IMR-90 (cell line): ENCODE measurements at regions not wholly inside any gene's neighbourhood (a gene's known extent, or its start where the extent isn't known, plus 50 kb on each side); places are given as distances from the start of the nearest gene placed in this dataset.

ENCODE experiments used
- ATAC-seq: fragments of 200-7000 bp; cut with Tn5 transposase; 2 replicates; pipeline ENCODE4 v1.9.1; 2020; ENCODE audit warnings: low read depth, mild to moderate bottlenecking, moderate library complexity
- BruUV-seq: library from RNA; stranded (reverse); fragments of 400-500 nt; replicated peaks from 2 replicates; lab custom pipeline; 2021; lab: Mats Ljungman, UMichigan
- CTCF ChIA-PET: fragments of 300-600 bp; formaldehyde crosslinking; extraction: SDS; loops from one replicate; lab custom pipeline; 2021; ENCODE audit warnings: antibody characterized with exemption; lab: Yijun Ruan, JAX
- POLR2A ChIA-PET: fragments of 300-600 bp; sonication (Branson Sonifier 250); formaldehyde crosslinking; loops from one replicate; lab custom pipeline; 2022; ENCODE audit warnings: antibody characterized with exemption; ENCODE audit not compliant: unreplicated experiment; lab: Charles Lee
- DNase-seq: peaks from one replicate; pipeline ENCODE4 v3.0.0; 2013
- H2AFZ ChIP-seq: replicated peaks from 2 replicates; pipeline ENCODE3; 2013; ENCODE audit warnings: low read length, mild to moderate bottlenecking; ENCODE audit not compliant: poor library complexity
- H2AK5ac ChIP-seq: 2 replicates; pipeline ENCODE4 v1.6.1; 2013; ENCODE audit warnings: low read depth, low read length, inconsistent platforms
- H2AK9ac ChIP-seq: replicated peaks from 2 replicates; pipeline ENCODE3; 2013; ENCODE audit warnings: mild to moderate bottlenecking, low read depth, low read length, moderate library complexity; ENCODE audit not compliant: poor library complexity
- H2BK120ac ChIP-seq: 2 replicates; pipeline ENCODE4 v1.6.1; 2013; ENCODE audit warnings: low read depth, low read length, inconsistent platforms
- H2BK15ac ChIP-seq: 3 replicates; pipeline ENCODE4 v1.6.1; 2013; ENCODE audit warnings: low read depth, low read length, inconsistent platforms
- H2BK20ac ChIP-seq: 2 replicates; pipeline ENCODE4 v1.6.1; 2013; ENCODE audit warnings: low read depth, mild to moderate bottlenecking, inconsistent platforms, low read length, moderate library complexity
- H2BK5ac ChIP-seq: 2 replicates; pipeline ENCODE4 v1.6.1; 2013; ENCODE audit warnings: mild to moderate bottlenecking, low read depth, low read length, inconsistent platforms; ENCODE audit not compliant: poor library complexity, severe bottlenecking
- H3K14ac ChIP-seq: replicated peaks from 2 replicates; pipeline ENCODE4 v1.6.1; 2013; ENCODE audit warnings: low read depth, low read length, inconsistent platforms
- H3K18ac ChIP-seq: 2 replicates; pipeline ENCODE4 v1.6.1; 2013; ENCODE audit warnings: low read depth, low read length, control low read depth
- H3K23ac ChIP-seq: 2 replicates; pipeline ENCODE4 v1.6.1; 2013; ENCODE audit warnings: low read depth, low read length, inconsistent platforms
- H3K27ac ChIP-seq: 2 replicates; pipeline ENCODE4 v1.5.1; 2013; ENCODE audit warnings: mild to moderate bottlenecking, control low read depth, low read length; ENCODE audit not compliant: insufficient read depth
- H3K27me3 ChIP-seq: 2 replicates; pipeline ENCODE4 v1.6.1; 2013; ENCODE audit warnings: low read length; ENCODE audit not compliant: control insufficient read depth, insufficient read depth
- H3K36me3 ChIP-seq: 2 replicates; pipeline ENCODE4 v1.6.1; 2013; ENCODE audit warnings: low read length, mixed read lengths; ENCODE audit not compliant: control insufficient read depth, insufficient read depth
- H3K4ac ChIP-seq: 2 replicates; pipeline ENCODE4 v1.6.1; 2013; ENCODE audit warnings: low read depth, low read length, inconsistent platforms
- H3K4me1 ChIP-seq: 2 replicates; pipeline ENCODE4 v1.6.1; 2013; ENCODE audit warnings: low read length, mixed read lengths; ENCODE audit not compliant: control insufficient read depth, insufficient read depth
- H3K4me2 ChIP-seq: 2 replicates; pipeline ENCODE4 v1.6.1; 2013; ENCODE audit warnings: low read depth, mild to moderate bottlenecking, control low read depth, low read length, moderate library complexity
- H3K4me3 ChIP-seq: 2 replicates; pipeline ENCODE4 v1.5.1; 2013; ENCODE audit warnings: low read depth, mild to moderate bottlenecking, control low read depth, low read length, moderate library complexity; ENCODE audit not compliant: insufficient read depth
- H3K56ac ChIP-seq: 2 replicates; pipeline ENCODE4 v1.6.1; 2013; ENCODE audit warnings: low read length, inconsistent platforms; ENCODE audit not compliant: insufficient read depth; ENCODE audit errors: extremely low read depth
- H3K79me1 ChIP-seq, 2 experiments: 2 replicates each; pipeline ENCODE4 v1.6.1; 2013; ENCODE audit warnings: low read length in 2 of 2, inconsistent platforms in 1 of 2, low read depth in 1 of 2
- H3K9ac ChIP-seq: 2 replicates; pipeline ENCODE4 v1.6.1; 2013; ENCODE audit warnings: low read depth, low read length, control low read depth
- H3K9me1 ChIP-seq: 2 replicates; pipeline ENCODE4 v1.6.1; 2013; ENCODE audit warnings: low read length, inconsistent platforms; ENCODE audit not compliant: insufficient read depth
- H3K9me3 ChIP-seq: 2 replicates; pipeline ENCODE4 v1.6.1; 2013; ENCODE audit warnings: low read length; ENCODE audit not compliant: control insufficient read depth, insufficient read depth
- H4K20me1 ChIP-seq: 2 replicates; pipeline ENCODE4 v1.6.1; 2013; ENCODE audit warnings: low read length, inconsistent platforms; ENCODE audit not compliant: insufficient read depth
- H4K5ac ChIP-seq: 2 replicates; pipeline ENCODE4 v1.6.1; 2013; ENCODE audit warnings: mild to moderate bottlenecking, low read depth, low read length, control low read depth
- H4K8ac ChIP-seq, 2 experiments: 2 replicates each; pipeline ENCODE4 v1.6.1; 2013; ENCODE audit warnings: low read depth in 2 of 2, low read length in 2 of 2, control low read depth in 1 of 2, inconsistent platforms in 1 of 2
- H4K91ac ChIP-seq: 2 replicates; pipeline ENCODE4 v1.6.1; 2013; ENCODE audit warnings: low read depth, low read length, inconsistent platforms; ENCODE audit not compliant: insufficient read depth
- BHLHE40 ChIP-seq: fragments of 150-350 bp; IDR thresholded peaks from 2 replicates; pipeline ENCODE4 v1.6.1; 2016; ENCODE audit warnings: mild to moderate bottlenecking, low read depth, low read length
- CEBPB ChIP-seq: IDR thresholded peaks from 2 replicates; pipeline ENCODE4 v1.6.1; 2012; ENCODE audit warnings: low read depth, low read length, improper control_type of control experiment
- CHD1 ChIP-seq: IDR thresholded peaks from 2 replicates; pipeline ENCODE4 v1.6.1; 2012; ENCODE audit warnings: low read depth, low read length, improper control_type of control experiment
- FOS ChIP-seq: fragments of 150-350 bp; IDR thresholded peaks from 2 replicates; pipeline ENCODE4 v1.6.1; 2016; ENCODE audit warnings: low read depth, low read length
- MAFK ChIP-seq: IDR thresholded peaks from 2 replicates; pipeline ENCODE4 v1.6.1; 2012; ENCODE audit warnings: low read depth, low read length, improper control_type of control experiment
- MAZ ChIP-seq: IDR thresholded peaks from 2 replicates; pipeline ENCODE4 v1.6.1; 2012; ENCODE audit warnings: low read depth, mild to moderate bottlenecking, low read length, improper control_type of control experiment, moderate library complexity, borderline replicate concordance
- MXI1 ChIP-seq: IDR thresholded peaks from 2 replicates; pipeline ENCODE4 v1.6.1; 2012; ENCODE audit warnings: low read depth, mild to moderate bottlenecking, low read length, moderate library complexity, borderline replicate concordance
- NFE2L2 ChIP-seq: fragments of 150-350 bp; IDR thresholded peaks from 2 replicates; pipeline ENCODE4 v1.6.1; 2016; ENCODE audit warnings: low read depth, mild to moderate bottlenecking, low read length
- POLR2A ChIP-seq: IDR thresholded peaks from 2 replicates; pipeline ENCODE4 v1.6.1; 2012; ENCODE audit warnings: mild to moderate bottlenecking, low read depth, low read length
- RAD21 ChIP-seq: IDR thresholded peaks from 2 replicates; pipeline ENCODE4 v1.6.1; 2012; ENCODE audit warnings: low read length, improper control_type of control experiment
- RCOR1 ChIP-seq: IDR thresholded peaks from 2 replicates; pipeline ENCODE4 v1.6.1; 2012; ENCODE audit warnings: mild to moderate bottlenecking, low read length, improper control_type of control experiment; ENCODE audit not compliant: insufficient replicate concordance
- RFX5 ChIP-seq: IDR thresholded peaks from 2 replicates; pipeline ENCODE4 v1.8.0; 2012; ENCODE audit warnings: low read depth, mild to moderate bottlenecking, low read length, moderate library complexity
- SMC3 ChIP-seq: fragments of 150-350 bp; IDR thresholded peaks from 2 replicates; pipeline ENCODE4 v1.6.1; 2016; ENCODE audit warnings: low read depth, mild to moderate bottlenecking, antibody characterized with exemption, low read length, moderate library complexity
- WGBS, 2 experiments: methylation state at CpG; one replicate each; pipeline versions ENCODE4 v1.1.5 to v1.1.7; 2013; ENCODE audit warnings: missing lambda C conversion rate in 2 of 2; ENCODE audit not compliant: insufficient read length in 1 of 2; ENCODE audit errors: extremely low coverage in 2 of 2; 5-methylcytosine and 5-hydroxymethylcytosine counted together
- dilution Hi-C: fragments of 300-500 bp; cut with HindIII; formaldehyde crosslinking; loops from one replicate; pipeline ENCODE4 v1.14.3; 2018; ENCODE audit warnings: low sequenced_read_pairs; ENCODE audit not compliant: unreplicated experiment
- in situ Hi-C: fragments of 300-500 bp; cut with MboI; formaldehyde crosslinking; loops from 3 replicates; pipeline ENCODE4 v1.14.3; 2019; ENCODE audit warnings: low sequenced_read_pairs, inconsistent platforms, mixed read lengths
- intact Hi-C: fragments of 100-400 bp; cut with micrococcal nuclease; formaldehyde crosslinking; loops from 2 replicates; pipeline ENCODE4 v1.10.0; 2022
- TF ChIP-seq, protein P1 (sequence below): fragments of 150-350 bp; IDR thresholded peaks from 2 replicates; pipeline ENCODE4 v1.6.1; 2017; ENCODE audit warnings: mild to moderate bottlenecking, antibody characterized with exemption, low read length, low read depth
- TF ChIP-seq, protein P2 (sequence below): conservative IDR thresholded peaks from 2 replicates; pipeline ENCODE4 v1.5.1; 2012; ENCODE audit warnings: mild to moderate bottlenecking, low read depth, low read length, improper control_type of control experiment
- TF ChIP-seq, protein P3 (sequence below): fragments of 150-350 bp; IDR thresholded peaks from 2 replicates; pipeline ENCODE4 v1.6.1; 2016; ENCODE audit warnings: low read depth, mild to moderate bottlenecking, low read length, moderate library complexity, borderline replicate concordance

DNA sequence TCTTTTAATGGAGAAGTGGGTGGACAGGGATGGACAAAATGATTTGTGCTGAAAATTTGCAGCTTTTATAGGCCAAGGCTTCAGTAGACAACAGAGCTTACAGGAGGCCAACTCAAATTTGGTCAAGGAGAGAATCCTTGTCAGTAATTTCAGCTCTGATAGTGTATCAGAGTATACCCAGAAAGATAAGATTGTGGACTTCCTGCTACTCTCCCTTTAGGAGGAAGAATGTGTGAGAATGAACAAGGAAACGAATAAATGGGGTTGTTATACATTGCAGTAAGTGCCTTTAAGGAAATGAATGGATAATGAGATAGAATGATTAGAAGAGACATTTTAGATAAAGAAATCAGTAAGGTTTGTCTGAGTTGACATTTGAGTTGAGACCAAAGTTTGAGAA lies 519.9 kb downstream of the UTRN start:
- Histone ChIP-seq H2AK5ac (no peak overlapping the region), H2AK9ac (no peak overlapping the region), H3K9me1 (no peaks in the 10 kb centered on the region; the same call in 1 of the 2 replicates), H2BK5ac (no peak overlapping the region), H3K23ac (no peak overlapping the region), H2BK20ac (no peak overlapping the region), H3K36me3 (no peaks in the 10 kb centered on the region; the same call in 1 of the 2 replicates), H3K14ac (no peak overlapping the region), H2BK120ac (no peak overlapping the region), H3K27ac (no peak overlapping the region), H3K79me1 (no peaks in the 10 kb centered on the region; a peak in 1 of 4 replicates), H3K56ac (no peak overlapping the region), H4K5ac (no peak overlapping the region), H3K9ac (no peak overlapping the region), H4K91ac (no peak overlapping the region), H2BK15ac (no peak overlapping the region), H4K20me1 (no peaks in the 10 kb centered on the region), H3K18ac (no peak overlapping the region), H3K4me3 (no peak overlapping the region), H3K27me3 (no peaks in the 10 kb centered on the region), H3K9me3 (no peaks in the 10 kb centered on the region), H3K4me2 (no peak overlapping the region), H2AFZ (no peak overlapping the region), H3K4me1 (no peaks in the 10 kb centered on the region), H3K4ac (no peak overlapping the region), H4K8ac (no peak overlapping the region)
- intact Hi-C loops: no loop called here
- TF ChIP-seq RCOR1 (no peak), SMC3 (no peak), RAD21 (no peak), POLR2A (no peak), NFE2L2 (no peak), MAFK (no peak), FOS (no peak), MAZ (no peak), CHD1 (no peak), CEBPB (no peak), BHLHE40 (no peak), MXI1 (no peak), RFX5 (no peak)
- TF ChIP-seq, protein P1, sequence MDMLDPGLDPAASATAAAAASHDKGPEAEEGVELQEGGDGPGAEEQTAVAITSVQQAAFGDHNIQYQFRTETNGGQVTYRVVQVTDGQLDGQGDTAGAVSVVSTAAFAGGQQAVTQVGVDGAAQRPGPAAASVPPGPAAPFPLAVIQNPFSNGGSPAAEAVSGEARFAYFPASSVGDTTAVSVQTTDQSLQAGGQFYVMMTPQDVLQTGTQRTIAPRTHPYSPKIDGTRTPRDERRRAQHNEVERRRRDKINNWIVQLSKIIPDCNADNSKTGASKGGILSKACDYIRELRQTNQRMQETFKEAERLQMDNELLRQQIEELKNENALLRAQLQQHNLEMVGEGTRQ: no peak
- TF ChIP-seq, protein P2, sequence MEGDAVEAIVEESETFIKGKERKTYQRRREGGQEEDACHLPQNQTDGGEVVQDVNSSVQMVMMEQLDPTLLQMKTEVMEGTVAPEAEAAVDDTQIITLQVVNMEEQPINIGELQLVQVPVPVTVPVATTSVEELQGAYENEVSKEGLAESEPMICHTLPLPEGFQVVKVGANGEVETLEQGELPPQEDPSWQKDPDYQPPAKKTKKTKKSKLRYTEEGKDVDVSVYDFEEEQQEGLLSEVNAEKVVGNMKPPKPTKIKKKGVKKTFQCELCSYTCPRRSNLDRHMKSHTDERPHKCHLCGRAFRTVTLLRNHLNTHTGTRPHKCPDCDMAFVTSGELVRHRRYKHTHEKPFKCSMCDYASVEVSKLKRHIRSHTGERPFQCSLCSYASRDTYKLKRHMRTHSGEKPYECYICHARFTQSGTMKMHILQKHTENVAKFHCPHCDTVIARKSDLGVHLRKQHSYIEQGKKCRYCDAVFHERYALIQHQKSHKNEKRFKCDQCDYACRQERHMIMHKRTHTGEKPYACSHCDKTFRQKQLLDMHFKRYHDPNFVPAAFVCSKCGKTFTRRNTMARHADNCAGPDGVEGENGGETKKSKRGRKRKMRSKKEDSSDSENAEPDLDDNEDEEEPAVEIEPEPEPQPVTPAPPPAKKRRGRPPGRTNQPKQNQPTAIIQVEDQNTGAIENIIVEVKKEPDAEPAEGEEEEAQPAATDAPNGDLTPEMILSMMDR: no peak
- TF ChIP-seq, protein P3, sequence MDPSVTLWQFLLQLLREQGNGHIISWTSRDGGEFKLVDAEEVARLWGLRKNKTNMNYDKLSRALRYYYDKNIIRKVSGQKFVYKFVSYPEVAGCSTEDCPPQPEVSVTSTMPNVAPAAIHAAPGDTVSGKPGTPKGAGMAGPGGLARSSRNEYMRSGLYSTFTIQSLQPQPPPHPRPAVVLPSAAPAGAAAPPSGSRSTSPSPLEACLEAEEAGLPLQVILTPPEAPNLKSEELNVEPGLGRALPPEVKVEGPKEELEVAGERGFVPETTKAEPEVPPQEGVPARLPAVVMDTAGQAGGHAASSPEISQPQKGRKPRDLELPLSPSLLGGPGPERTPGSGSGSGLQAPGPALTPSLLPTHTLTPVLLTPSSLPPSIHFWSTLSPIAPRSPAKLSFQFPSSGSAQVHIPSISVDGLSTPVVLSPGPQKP: no peak
- ATAC-seq (no peak), DNase-seq (no peak)
- ChIA-PET CTCF (no interaction called here), POLR2A (no interaction called here)
- no TSS peak for BruUV-seq
- no CpG with 5 or more reads among the region's 1 CpG for WGBS, 2 experiments
- in situ Hi-C loops: no loop called here
- dilution Hi-C loops: no loop called here
